Non-pigmented ciliary epithelial cell (primary cell): ENCODE measurements at regions not wholly inside any gene's neighbourhood (a gene's known extent, or its start where the extent isn't known, plus 50 kb on each side); places are given as distances from the start of the nearest gene placed in this dataset.
"Not testable (repeated sequence)": the region's sequence is repeated elsewhere in the genome, so short reads cannot be mapped to it uniquely, and the experiment has no call there.

Experiments used
- DNase-seq: peaks from one replicate; pipeline ENCODE4 v3.0.0-alpha.2; 2010; ENCODE audit warnings: low read depth

- no peak for DNase-seq
Measured at GRCh38 chr1:235059221-235059620, 69.4 kb downstream of the TOMM20 start.

- no peak for DNase-seq
Measured at GRCh38 chr1:235058695-235059094, 69.9 kb downstream of the TOMM20 start.

GRCh38 chr1:235057385-235058306, 71.0 kb downstream of the TOMM20 start:
- no peak for DNase-seq

GRCh38 chr1:235056937-235057336, 71.7 kb downstream of the TOMM20 start:
- DNase-seq: no peak

DNA sequence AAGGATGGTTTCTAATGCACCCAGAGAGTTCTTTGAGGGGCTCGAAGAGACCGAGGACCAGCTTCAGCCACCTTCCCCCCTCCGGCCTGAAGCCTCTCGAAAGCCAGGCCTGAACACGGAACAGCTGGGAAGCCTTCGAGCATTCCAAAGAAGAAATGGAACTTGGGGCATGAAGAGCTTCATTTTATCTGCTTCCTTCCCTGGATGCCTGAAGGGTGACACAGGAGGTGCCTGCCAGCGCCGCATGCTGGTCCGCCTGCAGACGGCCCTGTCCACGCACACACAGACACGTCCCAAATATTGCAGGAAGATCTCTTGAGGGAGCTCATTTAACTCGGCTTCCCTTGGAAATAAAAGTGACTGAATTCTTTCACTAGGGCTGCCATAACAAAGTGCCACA, 73.7 kb downstream of the TOMM20 start:
- DNase-seq: no peak

- DNase-seq: no peak
Measured at GRCh38 chr1:235054466-235054865, 74.2 kb downstream of the TOMM20 start.

- no peak for DNase-seq
Measured at GRCh38 chr1:235052067-235053008, 76.3 kb downstream of the TOMM20 start.

DNA sequence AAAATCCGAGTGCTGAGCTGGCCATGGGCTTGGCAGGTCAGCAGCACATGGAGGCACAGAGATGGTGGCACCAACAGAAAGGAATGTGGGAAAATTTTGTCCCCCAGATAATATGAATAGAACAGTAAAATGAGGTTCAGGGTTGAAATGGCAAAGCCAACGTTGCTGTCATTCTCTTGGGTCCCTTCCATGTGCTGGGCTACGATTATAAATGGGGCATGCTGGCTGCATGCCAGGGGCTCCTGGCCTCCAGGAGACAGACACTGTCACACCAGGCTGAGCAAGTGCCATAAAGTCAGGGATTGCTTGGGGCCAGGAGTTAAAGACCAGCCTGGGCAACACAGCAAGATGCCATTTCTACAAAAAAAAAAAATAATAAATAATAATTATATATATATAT, 77.1 kb downstream of the TOMM20 start:
- no peak for DNase-seq

- DNase-seq: no peak
Measured at GRCh38 chr1:235050911-235051360, 77.7 kb downstream of the TOMM20 start.

DNA sequence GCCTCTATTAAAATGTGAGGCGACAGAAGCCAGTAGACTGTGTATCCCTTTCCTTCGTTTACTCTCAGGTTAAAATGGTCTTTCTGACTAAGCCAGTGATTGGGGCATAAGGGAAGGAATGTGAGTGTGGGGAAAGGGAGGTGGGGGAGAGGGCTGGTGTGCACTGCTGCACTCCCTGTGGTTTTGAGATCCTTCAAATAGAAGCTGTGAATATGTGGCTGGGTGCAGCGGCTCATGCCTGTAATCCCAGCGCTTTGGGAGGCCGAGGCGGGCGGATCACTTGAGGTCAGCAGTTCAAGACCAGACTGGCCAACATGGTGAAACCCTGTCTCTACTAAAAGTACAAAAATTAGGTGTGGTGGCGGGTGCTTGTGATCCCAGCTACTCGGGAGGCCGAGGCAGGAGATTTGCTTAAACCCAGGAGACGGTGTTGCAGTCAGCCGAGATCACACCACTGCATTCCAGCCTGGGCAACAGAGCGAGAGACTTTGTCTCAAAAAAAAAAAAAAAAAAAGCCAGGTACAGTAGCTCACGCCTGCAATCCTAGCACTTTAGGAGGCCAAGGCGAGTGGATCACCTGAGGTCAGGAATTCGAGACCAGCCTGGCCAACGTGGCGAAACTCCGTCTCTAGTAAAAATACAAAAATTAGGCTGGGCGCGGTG, 78.8 kb downstream of the TOMM20 start:
- DNase-seq: not testable (repeated sequence)

- DNase-seq: no peak
Measured at GRCh38 chr1:235049217-235049616, 79.4 kb downstream of the TOMM20 start.

DNA sequence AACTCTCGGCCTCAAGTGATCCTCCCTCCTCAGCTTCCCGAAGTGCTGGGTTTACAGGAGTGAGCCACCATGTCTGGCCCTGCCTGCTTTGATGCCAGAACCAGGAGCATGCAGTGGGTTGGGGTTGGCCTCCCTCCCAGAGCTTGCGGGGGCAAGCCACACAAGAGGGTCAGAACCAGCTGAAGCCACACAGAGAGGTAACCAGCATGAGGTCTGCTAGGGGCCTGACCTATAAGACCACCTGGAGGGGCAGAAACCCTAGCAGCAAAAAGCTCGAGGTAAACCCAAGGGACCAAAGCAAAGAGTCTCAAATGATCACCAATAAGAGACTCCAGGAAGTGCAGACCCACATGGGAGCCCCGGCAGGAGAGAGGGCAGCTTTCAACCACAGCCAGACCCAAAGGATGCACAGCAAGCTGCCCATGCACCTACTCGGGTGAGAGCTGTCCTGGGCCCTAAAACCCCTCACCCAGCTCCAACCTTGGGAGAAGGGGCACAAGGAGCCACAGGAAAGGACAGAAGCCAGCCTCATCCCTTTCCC, 81.2 kb downstream of the TOMM20 start:
- DNase-seq: no peak

- DNase-seq: no peak
Measured at GRCh38 chr1:235045921-235046601, 82.6 kb downstream of the TOMM20 start.

DNA sequence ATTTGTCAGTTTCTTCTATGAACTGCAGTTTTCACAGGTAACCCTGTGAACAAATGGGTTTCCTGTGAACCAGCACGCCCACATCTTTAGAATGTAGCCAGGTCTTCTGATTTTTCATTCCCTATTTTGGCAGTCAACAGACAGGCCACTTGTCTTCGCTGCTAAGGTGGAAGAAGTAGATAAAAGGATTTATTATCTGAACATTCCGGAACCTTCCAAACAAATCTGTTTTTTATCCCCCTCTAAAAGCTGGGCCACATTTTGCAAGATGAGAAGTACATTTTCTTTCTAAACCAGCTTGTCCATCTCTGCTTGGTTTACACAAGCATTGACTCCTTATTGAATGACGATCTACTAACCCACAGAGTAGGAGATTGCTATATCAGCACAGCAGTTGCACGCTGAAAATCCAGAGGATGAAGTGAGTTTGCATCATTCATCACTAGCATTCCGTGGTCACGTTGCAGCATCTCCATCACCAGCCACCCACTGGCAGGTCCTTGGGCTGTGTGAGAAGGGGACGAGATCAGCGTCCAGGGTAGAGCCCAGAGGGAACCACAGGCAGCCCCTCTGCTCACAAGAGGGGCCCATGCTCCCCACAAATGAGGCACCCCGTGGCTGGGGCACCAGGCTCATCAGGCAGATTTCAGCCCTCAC, 83.5 kb downstream of the TOMM20 start:
- no peak for DNase-seq

DNA sequence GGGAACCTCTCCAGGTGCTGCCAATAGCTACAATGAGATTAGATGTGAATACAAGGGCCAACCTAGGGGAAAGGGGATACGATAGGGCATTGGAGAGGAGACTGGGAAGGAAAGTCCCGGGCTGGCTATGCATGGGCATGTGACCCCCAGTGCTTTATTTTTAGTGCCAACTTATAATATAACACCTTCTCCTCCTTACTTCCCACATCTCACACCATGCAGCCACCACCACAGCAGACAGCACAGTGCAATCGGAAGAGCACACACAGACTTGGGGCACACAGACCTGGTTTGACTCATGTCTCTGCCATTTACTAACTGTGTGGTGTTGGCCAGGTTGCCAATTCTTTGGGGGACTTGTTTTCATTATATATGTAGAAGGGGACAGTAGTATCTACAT, 85.4 kb downstream of the TOMM20 start:
- DNase-seq: no peak

DNA sequence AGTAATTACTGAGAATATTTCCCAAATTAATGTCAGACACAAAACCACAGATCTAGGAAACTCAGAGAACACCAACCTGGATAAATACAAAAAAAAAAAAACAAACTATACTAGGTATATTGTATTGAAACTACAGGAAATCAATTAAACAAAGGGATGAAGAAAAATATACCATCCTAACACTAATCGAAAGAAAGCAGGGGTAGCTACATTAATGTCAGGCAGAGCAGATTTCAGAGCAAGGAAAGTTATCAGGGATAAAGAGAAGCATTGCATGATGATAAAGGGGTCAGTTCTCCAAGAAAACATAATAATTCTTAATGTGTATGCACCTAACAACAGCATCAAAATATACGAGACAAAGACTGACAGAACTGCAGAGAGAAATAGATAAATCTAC, 89.9 kb downstream of the TOMM20 start:
- DNase-seq: no peak

- DNase-seq: no peak
Measured at GRCh38 chr1:235035928-235036327, 92.7 kb downstream of the TOMM20 start.

DNA sequence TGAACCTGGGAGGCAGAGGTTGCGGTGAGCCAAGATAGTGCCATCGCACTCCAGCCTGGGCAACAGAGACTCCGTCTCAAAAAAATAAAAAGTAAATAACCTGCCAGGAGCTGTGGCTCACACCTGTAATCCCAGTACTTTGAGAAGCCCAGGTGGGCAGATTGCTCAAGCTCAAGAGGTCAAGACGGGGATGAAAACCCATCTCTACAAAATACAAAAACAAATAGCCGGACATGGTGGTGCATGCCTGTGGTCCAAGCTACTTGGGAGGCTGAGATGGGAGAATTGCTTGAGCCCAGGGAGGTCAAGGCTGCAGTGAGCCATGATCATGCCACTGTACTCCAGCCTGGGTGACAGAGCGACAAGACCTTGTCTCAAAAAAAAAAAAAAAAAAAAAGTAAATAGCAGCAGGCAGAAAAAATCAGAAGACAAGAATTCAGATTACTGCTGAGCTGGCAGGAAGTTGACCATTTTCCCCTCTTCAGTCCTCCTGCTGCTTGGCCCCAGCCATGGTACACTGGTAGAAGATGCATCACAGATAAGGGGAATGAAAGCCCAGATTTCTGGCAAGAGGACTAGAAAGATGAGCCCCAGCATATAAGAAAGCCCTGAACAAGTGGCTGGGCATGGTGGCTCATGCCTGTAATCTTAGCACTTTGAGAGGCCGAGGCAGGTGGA, 97.6 kb downstream of the TOMM20 start:
- DNase-seq: no peak

GRCh38 chr1:235027862-235028250, 100.8 kb downstream of the TOMM20 start:
- no peak for DNase-seq
